Lower leg skin (tissue), 4 donors: ENCODE measurements at regions not wholly inside any gene's neighbourhood (a gene's known extent, or its start where the extent isn't known, plus 50 kb on each side); places are given as distances from the start of the nearest gene placed in this dataset.

Source experiments
- DNase-seq, 2 donors: peaks; one replicate each; pipeline ENCODE4 v3.0.0-alpha.2; 2019; ENCODE audit warnings: low spot score in 2 of 2
- H3K4me3 ChIP-seq: fragments of 200-600 bp; sonication (generic); 2 replicates; pipeline ENCODE4 v1.5.1; 2017; ENCODE audit warnings: mild to moderate bottlenecking, low read depth; ENCODE audit not compliant: poor library complexity, severe bottlenecking
- CTCF ChIP-seq, 3 donors: fragments of 450-650 bp; IDR thresholded peaks; one replicate each; pipeline ENCODE4 v1.5.1; 2016; ENCODE audit warnings: antibody characterized with exemption in 3 of 3, mild to moderate bottlenecking in 3 of 3, moderate library complexity in 2 of 3
- POLR2A ChIP-seq, 2 donors: fragments of 450-650 bp; IDR thresholded peaks; one replicate each; pipeline ENCODE4 v1.6.1; 2016 to 2017; ENCODE audit warnings: antibody characterized with exemption in 2 of 2, mild to moderate bottlenecking in 1 of 2, moderate library complexity in 1 of 2
- WGBS, 2 donors: methylation state at CpG; one replicate each; pipeline ENCODE4 v1.1.5; 2018; 5-methylcytosine and 5-hydroxymethylcytosine counted together
- intact Hi-C: fragments of 100-400 bp; cut with DNase I; formaldehyde crosslinking; loops from one replicate; pipeline ENCODE4 v1.15.0; 2023; ENCODE audit warnings: low total_unique reads

DNA sequence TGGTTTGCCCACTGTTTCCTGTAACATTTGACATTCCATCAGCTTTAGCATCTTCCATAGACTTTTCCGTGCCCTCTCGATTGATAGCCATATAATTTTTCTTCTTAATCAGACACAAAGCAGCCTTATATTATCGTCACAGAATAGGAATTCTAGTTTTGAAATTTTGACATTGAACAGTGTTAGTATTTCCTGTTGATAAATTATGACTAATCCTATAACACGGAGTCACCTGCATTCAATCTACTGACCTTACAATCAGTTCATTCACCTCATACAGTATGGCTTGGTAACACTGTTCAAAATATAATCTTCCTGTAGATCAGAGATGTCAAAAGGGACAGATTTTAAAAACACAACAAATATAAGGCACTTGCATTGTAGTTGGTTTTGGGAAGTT lies 423.7 kb downstream of the C3orf38 start:
- intact Hi-C loops: no loop called here
- H3K4me3 ChIP-seq: no peak overlapping the region
- WGBS, 2 donors: 68 to 81% methylated on average over 4 of the region's 4 CpGs
- no peak for DNase-seq
- TF ChIP-seq POLR2A (IDR thresholded peaks at IDR 0.05): no peak
- TF ChIP-seq CTCF (IDR thresholded peaks at IDR 0.05): no peak

DNA sequence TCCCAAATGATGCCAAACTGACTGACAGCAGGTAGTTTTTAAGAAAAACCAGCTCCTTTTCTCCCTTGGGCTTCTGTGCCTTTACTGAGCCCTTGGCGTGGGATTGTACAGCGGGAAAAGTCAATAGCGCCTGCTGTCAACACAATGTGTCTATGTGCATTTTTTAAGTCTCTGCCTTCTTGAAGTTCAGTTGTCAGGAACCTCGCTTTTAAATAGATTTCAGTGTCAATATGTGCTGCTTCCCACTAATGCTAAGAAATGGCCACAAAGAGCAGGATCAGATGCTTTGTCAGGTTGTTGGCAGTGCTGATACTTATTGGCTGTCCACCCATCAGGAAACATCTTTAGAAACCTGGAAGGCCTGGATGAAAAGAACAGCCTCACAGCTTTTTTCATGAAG lies 424.4 kb downstream of the C3orf38 start:
- H3K4me3 ChIP-seq: no peak overlapping the region
- intact Hi-C loops: no loop called here
- 93 to 96% methylated on average over 4 of the region's 4 CpGs for WGBS, 2 donors
- no peak for DNase-seq
- TF ChIP-seq CTCF (IDR thresholded peaks at IDR 0.05) (no peak), POLR2A (IDR thresholded peaks at IDR 0.05) (no peak)

GRCh38 chr3:88584451-88584850 lies 434.7 kb downstream of the C3orf38 start:
- no peak for DNase-seq
- WGBS, 2 donors: 52 to 54% methylated on average over 3 of the region's 3 CpGs
- TF ChIP-seq POLR2A (IDR thresholded peaks at IDR 0.05): no peak
- no peak for TF ChIP-seq CTCF (IDR thresholded peaks at IDR 0.05)
- no peak overlapping the region for H3K4me3 ChIP-seq
- intact Hi-C loops: no loop called here

- no peak for DNase-seq
- intact Hi-C loops: no loop called here
- TF ChIP-seq POLR2A (IDR thresholded peaks at IDR 0.05): no peak
- TF ChIP-seq CTCF (IDR thresholded peaks at IDR 0.05): no peak
- no peak overlapping the region for H3K4me3 ChIP-seq
- 86 to 92% methylated on average over 2 of the region's 2 CpGs for WGBS, 2 donors
These were observed 436.4 kb downstream of the C3orf38 start for GRCh38 chr3:88586121-88586640.

- TF ChIP-seq CTCF (IDR thresholded peaks at IDR 0.05) (no peak), POLR2A (IDR thresholded peaks at IDR 0.05) (no peak)
- WGBS, 2 donors: 85 to 90% methylated on average over 2 of the region's 2 CpGs
- DNase-seq: no peak
- H3K4me3 ChIP-seq: no peak overlapping the region
- intact Hi-C loops: no loop called here
These were observed 439.4 kb downstream of the C3orf38 start for GRCh38 chr3:88589138-88589537.

DNA sequence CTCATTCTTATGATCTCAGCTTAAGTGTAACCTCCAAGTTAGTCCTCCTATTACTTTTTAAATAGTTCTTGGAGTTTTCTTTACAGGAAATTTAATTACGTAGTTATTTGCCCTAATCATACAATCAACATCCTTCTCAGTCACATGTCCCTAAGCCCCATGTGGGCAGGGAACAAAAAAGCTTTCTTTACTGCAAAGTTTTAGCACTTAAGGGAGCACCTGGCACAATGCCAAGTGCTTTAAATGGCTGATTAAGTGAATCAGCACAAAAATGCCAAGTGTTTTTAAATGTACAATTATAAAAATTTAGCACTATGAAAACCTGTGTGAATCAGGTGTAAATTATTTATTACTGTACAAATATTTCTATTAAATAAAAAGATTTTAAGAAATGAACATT lies 445.3 kb downstream of the C3orf38 start:
- no peak overlapping the region for H3K4me3 ChIP-seq
- no peak for DNase-seq
- TF ChIP-seq CTCF (IDR thresholded peaks at IDR 0.05): no peak
- no peak for TF ChIP-seq POLR2A (IDR thresholded peaks at IDR 0.05)
- intact Hi-C loops: no loop called here
- 39 to 43% methylated on average over 1 of the region's 1 CpG for WGBS, 2 donors
